ENCODE measurements at regions not wholly inside any gene's neighbourhood (a gene's known extent, or its start where the extent isn't known, plus 50 kb on each side); places are given as distances from the start of the nearest gene placed in this dataset.

DNA sequence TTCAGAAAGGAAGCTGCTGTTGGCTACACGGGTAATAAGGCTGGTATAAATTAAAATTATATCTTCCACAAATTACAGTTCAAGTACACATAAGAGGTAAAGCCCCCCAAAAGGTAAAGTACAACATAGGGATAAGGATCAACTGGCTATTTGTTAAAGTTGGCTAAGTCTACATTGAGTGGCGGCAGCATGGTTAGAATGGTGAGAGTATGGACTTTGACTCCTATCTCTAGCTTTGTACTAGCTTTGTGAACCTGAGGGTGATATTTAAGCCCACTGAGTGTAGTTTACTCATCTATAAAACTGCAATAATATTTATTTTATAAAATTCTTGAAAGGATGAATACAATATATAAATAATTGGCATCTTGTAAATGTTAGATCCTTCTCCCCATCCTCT is 542.8 kb downstream of the DSC3 start:
- H3K36me3 Mint-ChIP-seq (ENCODE audit: insufficient read depth in 1 of 3, low read depth in 3 of 3) = no peaks in the 10 kb centered on the region
- no peaks in the 10 kb centered on the region for H3K79me2 ChIP-seq (ENCODE audit: insufficient read depth, low read length)
- no peak overlapping the region for H3K9ac ChIP-seq (ENCODE audit: extremely low read depth, insufficient read length, low read length)
- H4K5ac ChIP-seq (ENCODE audit: insufficient read length, low read depth, low read length) = no peak overlapping the region
- H3K56ac ChIP-seq (ENCODE audit: insufficient read length, low read depth, low read length) = no peak overlapping the region
- no peak overlapping the region for H4K8ac ChIP-seq (replicated peaks; ENCODE audit: insufficient read length, low read depth, low read length)
- H2BK12ac ChIP-seq (ENCODE audit: insufficient read length, low read depth, low read length) = no peak overlapping the region
- H3K27me3 ChIP-seq (ENCODE audit: insufficient read depth, low read length) = no peaks in the 10 kb centered on the region
- H3K23ac ChIP-seq (ENCODE audit: insufficient read length, low read depth, low read length) = no peak overlapping the region
- H3K4ac ChIP-seq (ENCODE audit: low read depth, low read length) = no peak overlapping the region
- H3K27me3 Mint-ChIP-seq (ENCODE audit: low read depth) = no peaks in the 10 kb centered on the region
- no peak overlapping the region for H3K4me3 Mint-ChIP-seq
- no peaks in the 10 kb centered on the region for H3K79me1 ChIP-seq (ENCODE audit: insufficient read depth, low read depth, low read length, poor library complexity, severe bottlenecking)
- H2BK120ac ChIP-seq (ENCODE audit: low read depth, low read length, poor library complexity, severe bottlenecking) = no peak overlapping the region
- H3K23me2 ChIP-seq (ENCODE audit: insufficient read length, low read depth, low read length, poor library complexity, severe bottlenecking) = no peaks in the 10 kb centered on the region
- H3K18ac ChIP-seq (ENCODE audit: insufficient read length, low read depth, low read length) = no peak overlapping the region
- no CpG with 5 or more reads among the region's 2 CpGs for WGBS (ENCODE audit: extremely low coverage, insufficient read length, low lambda C conversion rate)
- H3K9me3 Mint-ChIP-seq = no peaks in the 10 kb centered on the region
- no peak overlapping the region for H3K27ac Mint-ChIP-seq
- H2AFZ ChIP-seq (ENCODE audit: low read length) = no peak overlapping the region
- no peak overlapping the region for H3K14ac ChIP-seq (ENCODE audit: insufficient read depth, low read length)
- no peak overlapping the region for H3K27ac ChIP-seq (ENCODE audit: insufficient read length, low read depth, low read length)
- TF ChIP-seq, protein P1, sequence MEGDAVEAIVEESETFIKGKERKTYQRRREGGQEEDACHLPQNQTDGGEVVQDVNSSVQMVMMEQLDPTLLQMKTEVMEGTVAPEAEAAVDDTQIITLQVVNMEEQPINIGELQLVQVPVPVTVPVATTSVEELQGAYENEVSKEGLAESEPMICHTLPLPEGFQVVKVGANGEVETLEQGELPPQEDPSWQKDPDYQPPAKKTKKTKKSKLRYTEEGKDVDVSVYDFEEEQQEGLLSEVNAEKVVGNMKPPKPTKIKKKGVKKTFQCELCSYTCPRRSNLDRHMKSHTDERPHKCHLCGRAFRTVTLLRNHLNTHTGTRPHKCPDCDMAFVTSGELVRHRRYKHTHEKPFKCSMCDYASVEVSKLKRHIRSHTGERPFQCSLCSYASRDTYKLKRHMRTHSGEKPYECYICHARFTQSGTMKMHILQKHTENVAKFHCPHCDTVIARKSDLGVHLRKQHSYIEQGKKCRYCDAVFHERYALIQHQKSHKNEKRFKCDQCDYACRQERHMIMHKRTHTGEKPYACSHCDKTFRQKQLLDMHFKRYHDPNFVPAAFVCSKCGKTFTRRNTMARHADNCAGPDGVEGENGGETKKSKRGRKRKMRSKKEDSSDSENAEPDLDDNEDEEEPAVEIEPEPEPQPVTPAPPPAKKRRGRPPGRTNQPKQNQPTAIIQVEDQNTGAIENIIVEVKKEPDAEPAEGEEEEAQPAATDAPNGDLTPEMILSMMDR (conservative IDR thresholded peaks at IDR 0.05) = no peak
- no peak overlapping the region for H2AK5ac ChIP-seq (ENCODE audit: insufficient read length, low read length)
- no peak for DNase-seq
- H4K91ac ChIP-seq (ENCODE audit: insufficient read length, low read depth, low read length) = no peak overlapping the region
- H2BK20ac ChIP-seq (ENCODE audit: low read depth, low read length, poor library complexity, severe bottlenecking) = no peak overlapping the region
- H2BK5ac ChIP-seq (ENCODE audit: insufficient read length, low read length) = no peak overlapping the region
- no peaks in the 10 kb centered on the region for H3K4me1 ChIP-seq (ENCODE audit: insufficient read depth, low read length)
- H2BK15ac ChIP-seq (ENCODE audit: low read depth, low read length) = no peak overlapping the region
- no peak overlapping the region for H3T11ph ChIP-seq (ENCODE audit: low read length)
- no peaks in the 10 kb centered on the region for H3K9me3 ChIP-seq (ENCODE audit: control insufficient read depth, low read depth, low read length)
- no peaks in the 10 kb centered on the region for H4K20me1 ChIP-seq (ENCODE audit: control insufficient read depth, insufficient read depth, insufficient read length)
- no peak overlapping the region for H3K4me2 ChIP-seq (ENCODE audit: insufficient read depth, insufficient read length, low read length)
- H3K4me1 Mint-ChIP-seq = peaks cover 4% of the 10 kb centered on the region in 2 experiments; a peak in 3 of 4 replicates
